ENCODE measurements at regions not wholly inside any gene's neighbourhood (a gene's known extent, or its start where the extent isn't known, plus 50 kb on each side); places are given as distances from the start of the nearest gene placed in this dataset.
A peak's percentile ranks its signal among the peaks of the same experiment; 100 is the strongest.

DNA sequence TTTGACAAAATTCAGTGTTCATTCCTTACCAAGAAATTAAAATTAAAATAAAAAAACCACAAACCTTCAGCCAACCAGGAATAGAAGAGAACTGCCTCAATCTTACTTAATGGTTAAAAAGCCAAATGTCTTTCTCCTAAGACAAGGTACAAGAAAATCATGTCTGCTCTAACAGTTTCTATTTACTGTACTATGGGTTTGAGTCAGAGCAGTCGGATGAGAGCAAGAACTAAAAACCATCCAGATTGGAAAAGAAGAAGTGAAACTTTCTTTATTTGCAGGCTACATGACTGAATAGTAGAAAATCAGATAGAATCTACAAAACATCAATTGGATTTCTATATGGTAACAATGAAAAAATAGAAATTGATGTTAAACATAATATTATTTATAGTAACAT lies 555.5 kb upstream of the TNP1 start:
- H3K36me3 ChIP-seq (ENCODE audit: insufficient read depth, low read length): no peaks in the 10 kb centered on the region
- H3K27ac ChIP-seq: no peak overlapping the region
- TF ChIP-seq EZH2 (IDR thresholded peaks at IDR 0.05) (no peak), POLR2AphosphoS5 (IDR thresholded peaks at IDR 0.05; ENCODE audit: borderline replicate concordance, low read depth, low read length) (no peak), FOXP2 (optimal IDR thresholded peaks at IDR 0.05; ENCODE audit: control extremely low read depth, extremely low read length, insufficient read depth) (no peak)
- no peak for DNase-seq (ENCODE audit: low read depth, low spot score)
- H3K9ac ChIP-seq (ENCODE audit: insufficient read length): no peak overlapping the region
- no peak overlapping the region for H3K4me3 ChIP-seq
- no peaks in the 10 kb centered on the region for H3K9me3 ChIP-seq (ENCODE audit: low read depth, low read length)

DNA sequence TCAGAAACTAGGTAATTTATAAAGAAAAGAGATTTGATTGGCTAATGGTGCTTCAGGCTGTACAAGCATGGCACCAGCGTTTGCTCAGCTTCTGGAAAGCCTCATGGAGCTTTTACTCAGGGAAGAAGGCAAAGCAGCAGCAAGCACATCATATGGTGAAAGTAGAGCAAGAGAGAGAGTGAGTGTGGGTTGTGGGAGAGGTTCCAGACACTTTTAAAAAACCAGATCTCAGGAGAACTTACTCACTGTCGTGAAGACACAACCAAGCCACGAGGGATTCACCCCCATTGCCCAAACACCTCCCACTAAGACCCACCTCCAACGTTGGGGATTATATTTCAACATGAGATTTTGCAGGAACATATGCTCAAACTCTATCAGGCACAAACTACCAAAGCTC lies 554.6 kb upstream of the TNP1 start:
- no peak overlapping the region for H3K9ac ChIP-seq (ENCODE audit: insufficient read length)
- H3K36me3 ChIP-seq (ENCODE audit: insufficient read depth, low read length): no peaks in the 10 kb centered on the region
- no peak overlapping the region for H3K4me3 ChIP-seq
- TF ChIP-seq FOXP2 (optimal IDR thresholded peaks at IDR 0.05; ENCODE audit: control extremely low read depth, extremely low read length, insufficient read depth) (no peak), POLR2AphosphoS5 (IDR thresholded peaks at IDR 0.05; ENCODE audit: borderline replicate concordance, low read depth, low read length) (no peak), EZH2 (IDR thresholded peaks at IDR 0.05) (no peak)
- no peak overlapping the region for H3K27ac ChIP-seq
- H3K9me3 ChIP-seq (ENCODE audit: low read depth, low read length): no peaks in the 10 kb centered on the region
- DNase-seq (ENCODE audit: low read depth, low spot score): no peak

DNA sequence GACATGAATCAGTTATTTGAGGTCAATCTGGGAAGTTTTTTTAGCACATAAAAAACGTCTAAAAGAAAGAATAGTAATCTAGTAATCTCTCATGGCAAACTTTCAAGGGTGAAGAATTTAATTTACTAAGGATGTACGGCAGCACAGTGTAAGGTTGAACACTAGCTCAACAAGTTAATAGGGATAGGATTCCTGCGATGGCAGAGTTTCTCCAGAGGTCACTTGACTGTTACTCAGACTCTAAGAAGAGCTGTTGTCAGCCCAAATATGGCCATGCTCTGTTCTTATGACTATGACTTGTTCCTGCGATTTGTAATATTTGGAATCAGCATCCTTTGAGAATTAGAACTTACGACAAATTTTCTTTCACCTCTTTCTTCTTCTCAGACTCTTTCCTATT lies 553.3 kb upstream of the TNP1 start:
- DNase-seq (ENCODE audit: low read depth, low spot score): no peak
- H3K27ac ChIP-seq: no peak overlapping the region
- H3K9me3 ChIP-seq (ENCODE audit: low read depth, low read length): no peaks in the 10 kb centered on the region
- no peak overlapping the region for H3K4me3 ChIP-seq
- H3K9ac ChIP-seq (ENCODE audit: insufficient read length): no peak overlapping the region
- no peaks in the 10 kb centered on the region for H3K36me3 ChIP-seq (ENCODE audit: insufficient read depth, low read length)
- no peak for TF ChIP-seq FOXP2 (optimal IDR thresholded peaks at IDR 0.05; ENCODE audit: control extremely low read depth, extremely low read length, insufficient read depth)
- no peak for TF ChIP-seq EZH2 (IDR thresholded peaks at IDR 0.05)
- no peak for TF ChIP-seq POLR2AphosphoS5 (IDR thresholded peaks at IDR 0.05; ENCODE audit: borderline replicate concordance, low read depth, low read length)

DNA sequence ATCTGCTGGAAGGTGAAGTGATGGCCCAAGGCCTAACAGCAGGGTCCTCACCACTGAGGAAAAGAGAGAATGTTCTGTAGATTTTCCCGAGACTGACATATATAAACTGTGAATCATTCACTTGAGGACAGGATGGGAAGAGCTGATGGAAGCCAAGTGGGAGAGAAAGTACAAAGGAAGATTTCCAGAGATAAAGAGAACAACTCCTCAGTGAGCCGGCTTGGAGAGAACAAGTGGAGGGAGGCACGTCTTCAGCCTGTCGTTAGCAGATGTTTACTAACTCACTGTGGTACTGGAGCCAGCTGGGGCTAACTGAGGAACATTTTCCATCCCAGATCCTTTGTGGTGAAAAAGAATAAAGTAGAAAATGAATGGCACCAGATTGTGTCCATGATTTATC lies 552.9 kb upstream of the TNP1 start:
- no peaks in the 10 kb centered on the region for H3K9me3 ChIP-seq (ENCODE audit: low read depth, low read length)
- no peak overlapping the region for H3K4me3 ChIP-seq
- H3K27ac ChIP-seq: 0 out of 2 replicates have a peak overlapping the region, but pooled peaks have one; percentile 56
- TF ChIP-seq FOXP2 (optimal IDR thresholded peaks at IDR 0.05; ENCODE audit: control extremely low read depth, extremely low read length, insufficient read depth) (no peak), EZH2 (IDR thresholded peaks at IDR 0.05) (no peak), POLR2AphosphoS5 (IDR thresholded peaks at IDR 0.05; ENCODE audit: borderline replicate concordance, low read depth, low read length) (no peak)
- no peak overlapping the region for H3K9ac ChIP-seq (ENCODE audit: insufficient read length)
- DNase-seq (ENCODE audit: low read depth, low spot score): no peak
- no peaks in the 10 kb centered on the region for H3K36me3 ChIP-seq (ENCODE audit: insufficient read depth, low read length)

DNA sequence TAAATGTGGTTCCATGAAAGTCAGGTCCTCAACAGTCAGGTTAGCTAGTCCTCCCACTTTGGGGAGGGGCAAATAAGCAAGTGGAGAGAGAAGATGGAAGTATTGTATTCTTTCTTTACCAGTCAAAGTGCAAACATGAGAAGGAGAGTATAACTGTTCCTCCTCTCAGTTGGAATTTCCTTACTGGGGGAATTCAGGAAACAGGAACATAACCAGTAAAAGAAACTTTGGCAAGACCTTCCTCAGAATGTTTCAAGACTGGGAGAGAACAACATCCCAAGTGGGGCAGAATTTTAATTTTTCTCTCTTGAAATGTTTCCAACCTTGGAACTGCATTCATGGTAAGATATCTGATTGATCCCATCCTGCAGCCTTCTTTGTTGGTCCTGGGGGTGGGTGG lies 552.4 kb upstream of the TNP1 start:
- no peaks in the 10 kb centered on the region for H3K36me3 ChIP-seq (ENCODE audit: insufficient read depth, low read length)
- DNase-seq (ENCODE audit: low read depth, low spot score): no peak
- H3K9ac ChIP-seq (ENCODE audit: insufficient read length): no peak overlapping the region
- no peaks in the 10 kb centered on the region for H3K9me3 ChIP-seq (ENCODE audit: low read depth, low read length)
- peak overlapping the region; percentile 56; the same call in 1 of the 2 replicates for H3K27ac ChIP-seq
- no peak overlapping the region for H3K4me3 ChIP-seq
- no peak for TF ChIP-seq FOXP2 (optimal IDR thresholded peaks at IDR 0.05; ENCODE audit: control extremely low read depth, extremely low read length, insufficient read depth)
- TF ChIP-seq EZH2 (IDR thresholded peaks at IDR 0.05): no peak
- no peak for TF ChIP-seq POLR2AphosphoS5 (IDR thresholded peaks at IDR 0.05; ENCODE audit: borderline replicate concordance, low read depth, low read length)

DNA sequence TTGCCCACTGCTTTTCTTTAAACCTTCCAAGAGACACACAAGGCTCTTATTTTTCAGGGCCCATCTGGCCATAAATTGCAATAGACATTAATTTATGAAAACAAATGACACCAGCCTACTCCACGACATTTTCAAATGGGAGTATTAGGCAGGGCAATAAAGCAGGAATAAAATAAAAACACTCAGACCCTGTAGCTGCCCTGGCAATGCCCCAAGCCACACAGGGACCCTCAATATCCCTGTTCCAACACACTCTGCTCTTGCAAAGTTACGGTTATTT lies 550.8 kb upstream of the TNP1 start:
- Histone ChIP-seq H3K27ac (no peak overlapping the region), H3K9me3 (ENCODE audit: low read depth, low read length) (no peaks in the 10 kb centered on the region)
- TF ChIP-seq EZH2 (IDR thresholded peaks at IDR 0.05) (no peak), POLR2AphosphoS5 (IDR thresholded peaks at IDR 0.05; ENCODE audit: borderline replicate concordance, low read depth, low read length) (no peak), FOXP2 (optimal IDR thresholded peaks at IDR 0.05; ENCODE audit: control extremely low read depth, extremely low read length, insufficient read depth) (no peak)

DNA sequence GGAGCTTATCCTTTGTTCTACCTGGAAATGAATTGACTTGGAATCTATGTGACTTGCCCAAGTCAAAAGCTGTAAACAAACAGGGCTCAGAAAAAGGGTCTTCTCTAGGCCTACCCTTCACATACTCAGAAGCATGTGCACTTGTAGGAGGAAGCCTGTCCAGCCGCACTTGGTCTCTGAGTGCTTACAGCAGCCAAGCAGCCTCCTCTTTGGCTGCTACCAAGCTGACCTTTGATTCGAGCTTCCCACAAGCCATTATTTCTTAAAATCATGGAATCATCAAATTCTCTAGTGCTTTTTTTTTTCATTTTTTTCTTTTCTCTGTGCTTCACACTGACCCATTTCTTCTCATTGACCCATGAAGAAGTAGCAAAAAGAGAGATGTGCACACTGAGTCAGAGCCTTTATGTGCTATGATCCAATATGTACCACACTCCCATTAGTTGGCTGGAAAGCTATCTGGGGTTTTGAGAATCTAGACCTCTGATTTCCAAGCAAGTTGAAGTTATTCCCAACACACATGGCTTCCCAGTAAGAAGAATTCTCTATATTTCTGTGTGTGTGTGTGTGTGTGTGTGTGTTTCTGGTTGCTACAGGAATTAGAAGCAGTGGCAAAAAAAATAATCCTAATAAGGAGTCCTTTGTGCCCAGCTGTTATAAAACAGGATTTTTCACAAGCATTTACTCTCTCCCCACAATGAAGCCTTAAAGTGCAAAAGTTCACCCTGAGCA lies 550.3 kb upstream of the TNP1 start:
- H3K27ac ChIP-seq: no peak overlapping the region
- no peak for DNase-seq (ENCODE audit: low read depth, low spot score)
- H3K9ac ChIP-seq (ENCODE audit: insufficient read length): no peak overlapping the region
- H3K36me3 ChIP-seq (ENCODE audit: insufficient read depth, low read length): no peaks in the 10 kb centered on the region
- no peaks in the 10 kb centered on the region for H3K9me3 ChIP-seq (ENCODE audit: low read depth, low read length)
- H3K4me3 ChIP-seq: no peak overlapping the region
- TF ChIP-seq EZH2 (IDR thresholded peaks at IDR 0.05): no peak

More for the DNA sequence above, 550.8 kb upstream of the TNP1 start:
- DNase-seq (ENCODE audit: low read depth, low spot score): no peak
- no peak overlapping the region for H3K4me3 ChIP-seq
- H3K9ac ChIP-seq (ENCODE audit: insufficient read length): no peak overlapping the region
- H3K36me3 ChIP-seq (ENCODE audit: insufficient read depth, low read length): no peaks in the 10 kb centered on the region

DNA sequence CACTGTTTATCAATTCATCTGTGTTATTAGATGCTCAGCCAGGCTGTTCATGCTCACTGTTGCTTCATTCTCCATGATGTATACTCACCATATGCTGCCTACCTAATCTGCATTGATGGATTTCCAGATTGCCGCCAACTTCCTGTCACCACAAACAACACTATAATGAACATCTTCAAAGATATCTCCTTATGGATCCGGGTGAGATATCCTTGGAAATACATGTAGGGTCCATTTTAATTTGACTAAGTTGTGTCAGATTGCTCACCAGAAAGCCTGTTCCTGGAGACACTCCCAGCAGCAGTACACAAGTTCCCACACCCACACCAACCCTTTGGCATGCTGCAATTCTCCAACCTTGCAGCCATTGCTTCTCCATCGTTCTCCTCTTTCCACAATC lies 547.5 kb upstream of the TNP1 start:
- Histone ChIP-seq H3K9me3 (ENCODE audit: low read depth, low read length) (no peaks in the 10 kb centered on the region), H3K36me3 (ENCODE audit: insufficient read depth, low read length) (no peaks in the 10 kb centered on the region), H3K9ac (ENCODE audit: insufficient read length) (no peak overlapping the region), H3K4me3 (no peak overlapping the region), H3K27ac (no peak overlapping the region)
- TF ChIP-seq EZH2 (IDR thresholded peaks at IDR 0.05): no peak
- TF ChIP-seq FOXP2 (optimal IDR thresholded peaks at IDR 0.05; ENCODE audit: control extremely low read depth, extremely low read length, insufficient read depth): no peak
- DNase-seq (ENCODE audit: low read depth, low spot score): no peak

DNA sequence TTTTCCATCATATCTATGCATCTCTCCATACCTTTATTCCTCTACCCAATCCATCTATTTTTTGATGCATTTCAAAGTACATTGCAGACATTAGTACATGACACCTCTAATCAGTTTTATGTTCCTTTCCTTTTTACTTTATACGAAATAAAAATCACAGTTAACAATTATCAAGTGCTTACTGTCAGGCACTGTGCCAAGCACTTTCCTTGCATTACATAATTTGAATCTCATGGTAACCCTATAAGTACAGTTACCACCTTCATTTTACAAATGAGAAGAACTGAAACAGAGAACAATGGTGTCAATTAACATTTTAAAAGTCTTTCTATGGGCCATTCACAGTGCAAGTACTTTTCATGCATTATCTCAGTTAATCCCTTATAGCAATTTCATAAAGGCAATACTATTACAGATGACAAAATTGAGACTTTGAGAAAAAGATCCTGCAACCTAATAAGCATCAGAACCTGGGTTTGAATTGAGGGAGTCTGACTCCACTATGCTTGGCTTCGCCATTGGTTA lies 544.4 kb upstream of the TNP1 start:
- Histone ChIP-seq H3K36me3 (ENCODE audit: insufficient read depth, low read length) (no peaks in the 10 kb centered on the region), H3K27ac (no peak overlapping the region), H3K4me3 (no peak overlapping the region), H3K9me3 (ENCODE audit: low read depth, low read length) (no peaks in the 10 kb centered on the region), H3K9ac (ENCODE audit: insufficient read length) (no peak overlapping the region)
- TF ChIP-seq POLR2AphosphoS5 (IDR thresholded peaks at IDR 0.05; ENCODE audit: borderline replicate concordance, low read depth, low read length) (no peak), EZH2 (IDR thresholded peaks at IDR 0.05) (no peak), FOXP2 (optimal IDR thresholded peaks at IDR 0.05; ENCODE audit: control extremely low read depth, extremely low read length, insufficient read depth) (no peak)
- no peak for DNase-seq (ENCODE audit: low read depth, low spot score)

All from SK-N-MC (cell line).